Hematopoietic multipotent progenitor cell treated with erythropoietin and hydrocortisone succinate and interleukin-3 and kit ligand, for 8 days (in vitro differentiated cells): ENCODE measurements at regions not wholly inside any gene's neighbourhood (a gene's known extent, or its start where the extent isn't known, plus 50 kb on each side); places are given as distances from the start of the nearest gene placed in this dataset.

Source experiments
- DNase-seq: peaks from one replicate; pipeline ENCODE4 v3.0.0-alpha.2; 2015

DNA sequence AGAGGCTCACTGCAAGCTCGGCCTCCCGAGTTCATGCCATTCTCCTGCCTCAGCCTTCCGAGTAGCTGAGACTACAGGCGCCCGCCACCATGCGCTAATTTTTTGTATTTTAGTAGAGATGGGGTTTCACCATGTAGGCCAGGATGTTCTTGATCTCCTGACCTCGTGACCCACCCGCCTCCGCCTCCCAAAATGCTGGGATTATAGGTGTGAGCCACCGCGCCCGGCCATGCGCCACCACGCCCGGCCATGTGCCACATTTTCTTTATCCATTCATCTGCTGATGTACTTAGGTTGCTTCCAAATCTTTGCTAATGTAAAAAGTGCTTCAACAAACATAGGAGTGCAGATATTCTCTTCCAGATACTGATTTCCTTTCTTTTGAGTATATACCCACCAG is 408.6 kb downstream of the CAAP1 start:
- no peak for DNase-seq

GRCh38 chr9:26477963-26478362 is 414.6 kb downstream of the CAAP1 start:
- no peak for DNase-seq

DNA sequence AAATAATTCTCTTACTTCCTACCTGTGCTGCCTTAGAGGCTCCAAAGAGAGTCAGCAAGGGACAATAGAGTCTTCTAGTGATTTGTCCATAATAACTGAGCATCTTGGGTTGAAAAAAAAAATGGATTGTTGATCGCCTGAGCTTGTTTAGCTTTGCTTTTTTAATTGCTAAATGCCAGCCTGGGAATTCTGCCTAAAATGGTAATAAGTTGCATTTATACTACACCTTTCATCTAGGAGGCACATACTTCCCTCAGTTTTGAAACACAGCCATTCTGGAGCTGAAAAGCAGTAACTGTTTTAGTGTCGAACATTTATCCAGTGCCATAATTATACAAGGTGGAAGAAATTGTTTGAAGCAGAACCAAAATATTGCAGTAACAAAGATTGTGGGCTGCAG is 421.3 kb downstream of the CAAP1 start:
- DNase-seq: no peak

- DNase-seq: no peak
These were observed 422.3 kb downstream of the CAAP1 start for GRCh38 chr9:26470284-26470683.

- no peak for DNase-seq
These were observed 428.8 kb downstream of the CAAP1 start for GRCh38 chr9:26463837-26464236.

GRCh38 chr9:26462751-26463150 is 429.9 kb downstream of the CAAP1 start:
- DNase-seq: no peak

DNA sequence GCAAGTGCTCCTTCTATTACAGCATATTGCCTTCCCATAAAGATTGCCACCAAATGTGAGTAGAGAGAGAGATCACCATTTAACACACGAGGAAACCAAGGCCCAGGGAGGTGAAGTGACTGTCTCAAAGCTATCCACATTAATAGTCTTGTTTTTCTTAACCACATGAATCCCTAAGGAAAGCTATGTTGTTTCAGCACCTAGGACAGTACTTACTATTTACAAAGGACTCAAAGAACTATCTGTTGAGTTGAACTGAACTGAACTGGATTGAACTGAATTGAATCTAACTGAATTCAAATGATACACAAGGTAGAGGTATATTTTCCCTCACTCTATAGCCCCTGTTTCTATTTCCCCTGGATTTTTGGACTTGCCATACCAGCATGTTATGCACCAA is 430.4 kb downstream of the CAAP1 start:
- DNase-seq: no peak

DNA sequence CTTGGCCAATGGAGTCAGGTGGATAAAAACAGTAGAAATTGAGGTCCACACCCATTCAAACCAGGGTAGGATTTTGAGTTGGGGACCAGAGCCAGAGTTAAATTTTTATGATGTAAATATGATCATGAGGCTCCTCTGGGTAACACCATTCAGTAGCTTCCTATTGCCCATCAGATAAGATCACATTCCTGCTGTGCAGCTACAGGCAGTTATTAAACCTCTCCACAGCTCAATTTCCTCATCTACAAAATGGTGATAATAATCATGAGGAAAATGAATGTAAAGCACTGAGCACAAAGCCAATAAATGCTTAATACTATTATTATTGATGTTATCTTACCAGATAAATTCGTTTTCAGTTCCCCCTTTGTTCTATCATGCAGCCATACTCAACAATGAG is 432.0 kb downstream of the CAAP1 start:
- no peak for DNase-seq

GRCh38 chr9:26459959-26460358 is 432.6 kb downstream of the CAAP1 start:
- DNase-seq: no peak

DNA sequence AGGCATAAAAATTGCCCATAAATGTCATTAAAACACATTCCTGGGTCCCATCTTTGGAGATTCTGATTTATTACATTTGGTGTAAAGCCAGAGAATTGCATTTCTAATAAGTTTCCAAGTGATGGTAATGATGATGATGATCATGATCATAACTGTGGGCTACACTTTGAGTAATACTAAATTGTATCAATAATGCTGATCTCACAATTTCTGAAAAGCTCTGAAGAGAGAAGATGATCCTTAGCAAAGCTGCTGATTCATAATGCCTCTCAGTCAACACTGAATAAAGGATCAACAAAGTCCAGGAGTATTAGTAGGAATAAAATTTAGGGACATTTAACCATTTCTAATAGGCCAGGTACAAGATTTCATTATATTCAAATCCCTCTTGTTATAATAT is 434.5 kb downstream of the CAAP1 start:
- DNase-seq: no peak

DNA sequence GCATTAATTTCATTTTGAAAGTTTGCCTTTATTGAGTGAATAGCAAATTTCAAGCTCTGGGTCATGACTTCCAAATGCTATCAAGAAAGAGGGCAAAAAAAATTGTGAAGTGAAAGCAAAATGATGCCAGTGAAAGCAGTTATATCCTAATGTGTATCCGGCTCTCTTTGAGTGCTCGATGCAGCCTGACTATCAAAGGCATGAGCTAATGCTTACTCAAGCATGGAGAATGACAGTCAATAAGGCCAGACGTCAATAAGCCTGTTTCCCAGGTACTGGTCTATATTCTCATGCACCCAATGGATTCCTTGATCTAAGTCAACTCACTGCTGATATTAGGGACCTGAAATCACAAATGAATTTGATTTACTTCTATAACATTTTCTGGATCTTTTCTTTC is 435.5 kb downstream of the CAAP1 start:
- DNase-seq: no peak

DNA sequence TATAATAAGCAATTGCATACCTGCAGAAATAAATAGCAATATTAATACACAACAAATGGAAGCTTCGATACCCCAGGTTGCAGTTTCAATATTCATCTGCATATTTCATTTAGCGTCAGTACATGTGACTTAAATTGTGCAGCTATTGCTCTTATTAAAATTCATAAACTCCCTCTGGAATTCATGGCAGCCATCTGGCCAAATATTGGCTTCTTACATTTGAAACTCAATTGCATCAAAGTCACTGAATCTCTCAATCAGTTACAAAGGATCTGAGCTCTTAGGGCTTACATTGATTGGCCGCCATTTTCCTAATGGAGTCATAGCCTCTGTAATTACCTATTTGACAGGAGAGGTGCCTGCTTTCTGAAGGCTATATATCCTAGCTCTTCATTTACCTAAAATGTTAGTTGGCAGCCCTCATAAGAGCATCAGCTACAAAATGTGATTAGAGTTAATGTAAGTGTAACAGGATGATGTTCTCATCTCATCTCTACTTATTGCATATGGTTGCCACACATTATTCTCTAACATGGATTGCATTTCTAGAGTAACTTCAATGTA is 453.5 kb downstream of the CAAP1 start:
- no peak for DNase-seq

- no peak for DNase-seq
These were observed 455.4 kb downstream of the CAAP1 start for GRCh38 chr9:26437056-26437711.

- DNase-seq: no peak
These were observed 466.0 kb downstream of the CAAP1 start for GRCh38 chr9:26426551-26427131.

DNA sequence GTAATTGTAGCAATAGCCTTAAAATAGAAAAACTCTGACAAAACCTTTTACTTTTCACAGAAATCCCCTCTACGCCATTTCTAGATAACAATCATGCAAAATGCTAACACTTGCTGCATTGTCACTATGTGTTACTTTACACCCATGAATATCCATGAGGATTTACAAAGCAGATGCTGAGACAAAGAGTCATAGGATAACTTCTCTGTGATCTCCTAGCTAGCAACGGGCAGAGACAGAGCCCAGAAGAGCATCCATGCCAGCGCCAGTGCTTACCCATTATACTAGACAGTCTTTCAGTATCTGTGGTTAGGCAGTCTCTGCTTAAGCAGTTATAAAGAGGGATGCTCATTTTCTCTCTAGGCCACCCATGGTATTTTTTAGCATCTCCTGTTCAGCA is 474.1 kb downstream of the CAAP1 start:
- DNase-seq: no peak

DNA sequence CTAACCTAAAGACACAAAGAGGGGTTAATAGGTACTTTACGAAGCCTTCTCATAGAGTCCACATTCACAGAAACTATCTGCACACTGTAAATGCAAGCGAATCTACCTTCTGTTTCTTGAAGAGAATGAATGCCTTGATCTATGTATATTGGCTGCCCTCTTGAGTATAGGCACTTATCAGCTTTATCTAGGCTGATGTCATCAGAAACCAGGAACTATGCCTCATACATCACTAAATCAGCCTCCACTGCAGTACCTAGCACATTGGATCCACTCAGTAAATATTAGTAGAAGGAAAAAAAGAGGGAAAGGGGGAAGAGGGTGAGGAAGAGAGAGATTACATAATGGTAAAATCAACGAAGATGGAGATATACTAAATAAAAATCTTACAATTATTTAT is 477.1 kb downstream of the CAAP1 start:
- no peak for DNase-seq

DNA sequence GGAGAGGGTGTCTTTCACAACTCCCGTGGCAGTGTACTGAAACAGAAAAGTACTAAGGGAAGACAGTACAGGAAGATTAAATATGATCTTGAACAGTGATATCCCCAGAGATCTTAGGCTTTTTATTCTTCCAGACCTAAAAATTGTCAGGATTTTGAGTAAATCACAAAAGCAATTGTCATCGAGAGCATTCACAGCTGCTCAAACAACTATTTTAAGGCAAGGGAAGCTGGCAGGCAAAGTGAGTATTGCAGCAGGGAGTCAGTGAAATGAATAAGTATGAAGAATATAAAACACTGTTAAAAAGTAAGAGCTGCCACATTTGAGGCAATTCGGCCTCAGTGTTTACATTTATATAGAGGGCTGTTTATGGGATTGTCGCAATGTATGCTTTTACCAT is 479.0 kb downstream of the CAAP1 start:
- no peak for DNase-seq

DNA sequence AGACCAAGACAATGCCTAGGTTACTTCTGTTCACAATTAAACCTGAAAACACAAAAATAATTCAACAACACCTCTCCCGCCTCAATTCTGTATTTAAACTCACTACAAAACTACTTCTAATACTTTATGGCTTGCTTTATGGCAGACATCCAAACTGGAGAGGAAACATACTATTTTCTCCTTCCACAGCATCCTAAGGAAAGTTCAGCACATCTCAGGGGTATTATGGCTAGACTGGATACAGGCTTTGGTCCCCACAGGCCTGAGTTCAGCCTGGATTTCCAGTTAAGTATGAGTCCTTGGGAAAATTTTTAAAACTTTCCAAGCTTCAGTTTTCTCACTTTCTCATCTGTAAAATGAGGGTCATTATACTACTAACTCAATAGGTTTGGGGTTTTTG is 480.2 kb downstream of the CAAP1 start:
- DNase-seq: no peak

- no peak for DNase-seq
These were observed 485.9 kb downstream of the CAAP1 start for GRCh38 chr9:26406676-26407075.

DNA sequence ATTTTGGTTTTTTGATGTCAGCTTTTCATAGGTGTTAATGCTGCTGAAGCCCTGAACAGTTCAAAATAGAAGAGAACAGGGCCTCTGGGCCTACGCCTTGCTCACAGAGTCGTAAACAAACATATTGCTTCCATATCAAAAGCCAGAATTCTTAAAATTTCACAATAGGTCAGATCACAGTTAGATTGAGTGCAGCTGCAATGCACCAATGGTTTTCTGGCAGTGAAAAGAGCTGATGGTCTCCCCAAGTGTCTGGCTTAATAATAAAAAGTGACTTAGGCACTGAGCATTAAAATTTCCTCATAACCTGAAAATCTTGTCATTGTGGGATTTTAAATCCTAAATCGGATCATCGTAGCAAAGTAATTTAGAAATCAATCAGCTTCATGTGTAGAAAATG is 493.0 kb downstream of the CAAP1 start:
- no peak for DNase-seq

- DNase-seq: no peak
These were observed 498.6 kb downstream of the CAAP1 start for GRCh38 chr9:26394025-26394424.

- no peak for DNase-seq
These were observed 500.0 kb downstream of the CAAP1 start for GRCh38 chr9:26392639-26393038.

DNA sequence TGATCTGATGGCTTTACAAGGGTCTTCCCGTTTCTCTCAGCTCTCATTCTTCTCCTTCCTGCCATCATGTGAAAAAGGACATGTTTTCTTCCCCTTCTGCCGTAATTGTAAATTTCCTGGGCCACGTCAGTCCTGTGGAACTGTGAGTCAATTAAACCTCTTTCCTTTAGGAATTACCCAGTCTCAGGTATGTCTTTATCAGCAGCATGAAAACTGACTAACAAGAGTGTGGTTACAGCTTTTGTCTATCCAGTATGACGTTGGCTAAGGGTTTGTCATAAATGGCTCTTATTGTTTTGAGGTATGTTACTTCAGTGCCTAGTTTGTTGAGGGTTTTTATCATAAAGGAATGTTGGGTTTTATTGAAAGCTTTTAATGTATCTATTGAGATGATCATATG is 501.6 kb downstream of the CAAP1 start:
- no peak for DNase-seq

GRCh38 chr9:26375448-26375847 is 517.2 kb downstream of the CAAP1 start:
- DNase-seq: no peak

DNA sequence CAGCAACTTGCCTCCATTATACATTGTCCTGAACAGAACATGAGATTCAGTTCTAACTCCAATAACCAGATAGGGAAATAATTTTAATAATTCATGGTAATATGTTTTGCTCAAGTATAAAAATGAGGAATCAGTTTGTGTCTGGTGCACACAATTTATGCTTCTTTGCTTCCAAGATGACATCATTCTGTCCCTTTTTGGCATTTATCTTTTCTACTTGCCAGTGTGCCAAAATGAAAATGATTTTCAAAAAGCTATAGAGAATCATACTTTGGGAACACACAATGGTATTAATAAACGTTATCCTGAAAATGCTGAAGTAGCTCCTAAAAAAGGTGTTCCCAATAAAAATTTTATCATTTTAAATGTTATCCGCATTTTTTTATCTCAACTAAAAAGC is 519.0 kb downstream of the CAAP1 start:
- DNase-seq: no peak
